ENCODE measurements at regions not wholly inside any gene's neighbourhood (a gene's known extent, or its start where the extent isn't known, plus 50 kb on each side); places are given as distances from the start of the nearest gene placed in this dataset.

GRCh38 chr12:128140551-128140950 is 126.4 kb upstream of the TMEM132C start:
- no peaks in the 10 kb centered on the region for H3K79me2 ChIP-seq (ENCODE audit: insufficient read depth, low read length)
- H3K27me3 ChIP-seq (ENCODE audit: insufficient read depth, low read length), result no peaks in the 10 kb centered on the region
- no peak overlapping the region for H3K4me2 ChIP-seq (ENCODE audit: insufficient read depth, low read length)
- TF ChIP-seq CTCF (IDR thresholded peaks at IDR 0.05; ENCODE audit: extremely low read depth, low read depth, low read length), result no peak
- H4K20me1 ChIP-seq (ENCODE audit: insufficient read depth, low read length), result no peaks in the 10 kb centered on the region
- H3K4me3 ChIP-seq (ENCODE audit: insufficient read depth, low read length), result no peak overlapping the region
- no peaks in the 10 kb centered on the region for H3K36me3 ChIP-seq (ENCODE audit: insufficient read depth, low read length)
- no peak overlapping the region for H3K27ac ChIP-seq (ENCODE audit: low read depth, low read length)
- no peak overlapping the region for H2AFZ ChIP-seq (ENCODE audit: low read length)
- H3K4me1 ChIP-seq (ENCODE audit: insufficient read depth, low read length), result no peaks in the 10 kb centered on the region
- H3K9me3 ChIP-seq (ENCODE audit: low read depth, low read length), result no peaks in the 10 kb centered on the region
- no peak for DNase-seq (ENCODE audit: insufficient read length, low spot score, missing footprints)

- H3K27me3 ChIP-seq (ENCODE audit: insufficient read depth, low read length), result no peaks in the 10 kb centered on the region
- no peaks in the 10 kb centered on the region for H3K9me3 ChIP-seq (ENCODE audit: low read depth, low read length)
- H3K4me3 ChIP-seq (ENCODE audit: insufficient read depth, low read length), result no peak overlapping the region
- no peak overlapping the region for H2AFZ ChIP-seq (ENCODE audit: low read length)
- H3K4me2 ChIP-seq (ENCODE audit: insufficient read depth, low read length), result no peak overlapping the region
- H3K4me1 ChIP-seq (ENCODE audit: insufficient read depth, low read length), result no peaks in the 10 kb centered on the region
- no peaks in the 10 kb centered on the region for H3K36me3 ChIP-seq (ENCODE audit: insufficient read depth, low read length)
- DNase-seq (ENCODE audit: insufficient read length, low spot score, missing footprints), result no peak
- no peaks in the 10 kb centered on the region for H4K20me1 ChIP-seq (ENCODE audit: insufficient read depth, low read length)
- no peaks in the 10 kb centered on the region for H3K79me2 ChIP-seq (ENCODE audit: insufficient read depth, low read length)
- no peak overlapping the region for H3K27ac ChIP-seq (ENCODE audit: low read depth, low read length)
- no peak for TF ChIP-seq CTCF (IDR thresholded peaks at IDR 0.05; ENCODE audit: extremely low read depth, low read depth, low read length)
These were observed 116.0 kb upstream of the TMEM132C start for GRCh38 chr12:128150961-128151360.

- H3K4me2 ChIP-seq (ENCODE audit: insufficient read depth, low read length), result no peak overlapping the region
- H3K4me1 ChIP-seq (ENCODE audit: insufficient read depth, low read length), result no peaks in the 10 kb centered on the region
- H3K79me2 ChIP-seq (ENCODE audit: insufficient read depth, low read length), result no peaks in the 10 kb centered on the region
- no peaks in the 10 kb centered on the region for H3K36me3 ChIP-seq (ENCODE audit: insufficient read depth, low read length)
- no peak for TF ChIP-seq CTCF (IDR thresholded peaks at IDR 0.05; ENCODE audit: extremely low read depth, low read depth, low read length)
- no peaks in the 10 kb centered on the region for H3K9me3 ChIP-seq (ENCODE audit: low read depth, low read length)
- H4K20me1 ChIP-seq (ENCODE audit: insufficient read depth, low read length), result no peaks in the 10 kb centered on the region
- no peak overlapping the region for H3K27ac ChIP-seq (ENCODE audit: low read depth, low read length)
- no peak overlapping the region for H2AFZ ChIP-seq (ENCODE audit: low read length)
- no peaks in the 10 kb centered on the region for H3K27me3 ChIP-seq (ENCODE audit: insufficient read depth, low read length)
- no peak for DNase-seq (ENCODE audit: insufficient read length, low spot score, missing footprints)
- H3K4me3 ChIP-seq (ENCODE audit: insufficient read depth, low read length), result no peak overlapping the region
These were observed 111.4 kb upstream of the TMEM132C start for GRCh38 chr12:128155571-128155970.

GRCh38 chr12:128163086-128163485 is 103.9 kb upstream of the TMEM132C start:
- no peaks in the 10 kb centered on the region for H3K27me3 ChIP-seq (ENCODE audit: insufficient read depth, low read length)

More at GRCh38 chr12:128163086-128163485, 103.9 kb upstream of the TMEM132C start:
- Histone ChIP-seq H3K4me3 (ENCODE audit: insufficient read depth, low read length) (no peak overlapping the region), H3K9me3 (ENCODE audit: low read depth, low read length) (peaks cover 2% of the 10 kb centered on the region), H3K4me2 (ENCODE audit: insufficient read depth, low read length) (no peak overlapping the region), H3K79me2 (ENCODE audit: insufficient read depth, low read length) (no peaks in the 10 kb centered on the region), H4K20me1 (ENCODE audit: insufficient read depth, low read length) (no peaks in the 10 kb centered on the region), H3K27ac (ENCODE audit: low read depth, low read length) (no peak overlapping the region), H2AFZ (ENCODE audit: low read length) (no peak overlapping the region), H3K36me3 (ENCODE audit: insufficient read depth, low read length) (no peaks in the 10 kb centered on the region), H3K4me1 (ENCODE audit: insufficient read depth, low read length) (no peaks in the 10 kb centered on the region)
- no peak for DNase-seq (ENCODE audit: insufficient read length, low spot score, missing footprints)
- TF ChIP-seq CTCF (IDR thresholded peaks at IDR 0.05; ENCODE audit: extremely low read depth, low read depth, low read length), result no peak
